Smooth muscle cell (in vitro differentiated cells): ENCODE measurements at regions not wholly inside any gene's neighbourhood (a gene's known extent, or its start where the extent isn't known, plus 50 kb on each side); places are given as distances from the start of the nearest gene placed in this dataset.

ENCODE experiments used
- DNase-seq: peaks from one replicate; lab custom pipeline; 2025; ENCODE audit not compliant: unreplicated experiment; lab: John Stamatoyannopoulos, UW
- H2AFZ ChIP-seq: fragments of 200-600 bp; sonication (generic); 2 replicates; pipeline ENCODE4 v1.6.0; 2016; ENCODE audit warnings: antibody characterized with exemption, low read depth, mild to moderate bottlenecking
- H3F3A ChIP-seq: fragments of 200-600 bp; sonication (generic); 2 replicates; pipeline ENCODE4 v1.6.0; 2017; ENCODE audit warnings: antibody characterized with exemption, low read depth
- H3K27ac ChIP-seq: fragments of 200-600 bp; sonication (generic); 2 replicates; pipeline ENCODE4 v1.5.1; 2016; ENCODE audit warnings: low read depth, mild to moderate bottlenecking
- H3K27me3 ChIP-seq: fragments of 200-600 bp; sonication (generic); 2 replicates; pipeline ENCODE4 v1.6.1; 2016; ENCODE audit warnings: low read depth, mild to moderate bottlenecking
- H3K36me3 ChIP-seq: fragments of 200-600 bp; sonication (generic); 2 replicates; pipeline ENCODE4 v1.5.1; 2016; ENCODE audit warnings: low read depth
- H3K4me1 ChIP-seq: fragments of 200-600 bp; sonication (generic); 2 replicates; pipeline ENCODE4 v1.5.1; 2016; ENCODE audit warnings: low read depth
- H3K4me2 ChIP-seq: fragments of 200-600 bp; sonication (generic); 2 replicates; pipeline ENCODE4 v1.6.0; 2016; ENCODE audit warnings: mild to moderate bottlenecking
- H3K4me3 ChIP-seq: fragments of 200-600 bp; sonication (generic); 2 replicates; pipeline ENCODE4 v1.5.1; 2016; ENCODE audit warnings: mild to moderate bottlenecking
- H3K79me2 ChIP-seq: fragments of 200-600 bp; sonication (generic); 2 replicates; pipeline ENCODE4 v1.6.0; 2016; ENCODE audit warnings: low read depth, mild to moderate bottlenecking
- H3K9ac ChIP-seq: fragments of 200-600 bp; sonication (generic); 2 replicates; pipeline ENCODE4 v1.6.0; 2016; ENCODE audit warnings: low read depth
- H3K9me3 ChIP-seq: fragments of 200-600 bp; sonication (generic); replicated peaks from 2 replicates; pipeline ENCODE4 v1.5.1; 2016; ENCODE audit warnings: low read depth
- H4K20me1 ChIP-seq: fragments of 200-600 bp; sonication (generic); 2 replicates; pipeline ENCODE4 v1.6.0; 2016; ENCODE audit warnings: low read depth
- WGBS: methylation state at CpG from one replicate; pipeline ENCODE4 v1.1.7; 2016; ENCODE audit warnings: low lambda C conversion rate; 5-methylcytosine and 5-hydroxymethylcytosine counted together
- TF ChIP-seq, protein P1 (sequence below): fragments of 200-600 bp; sonication (generic); IDR thresholded peaks from 2 replicates; pipeline ENCODE4 v1.5.1; 2017; ENCODE audit warnings: borderline replicate concordance, mild to moderate bottlenecking, antibody characterized with exemption; ENCODE audit not compliant: insufficient read depth, poor library complexity, severe bottlenecking

DNA sequence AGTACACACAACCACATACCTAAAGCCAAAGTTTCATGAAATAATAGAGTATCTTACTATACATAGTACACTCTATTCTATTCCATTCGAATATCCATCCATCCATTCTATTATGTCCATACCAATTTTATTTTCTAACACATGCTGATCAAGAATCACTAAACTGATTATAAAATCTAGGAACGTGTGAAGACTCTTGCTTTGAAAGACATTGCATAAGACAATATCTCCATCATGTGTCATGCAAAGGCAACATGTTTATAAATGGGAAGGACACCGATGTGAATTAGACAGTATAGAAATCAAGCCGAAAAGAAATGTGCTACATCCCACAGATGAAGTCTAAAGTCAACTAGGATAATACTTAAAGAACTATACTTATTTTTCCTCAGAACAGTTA, 1561.5 kb upstream of the TENM4 start:
- H3K4me1 ChIP-seq = no peaks in the 10 kb centered on the region
- TF ChIP-seq, protein P1, sequence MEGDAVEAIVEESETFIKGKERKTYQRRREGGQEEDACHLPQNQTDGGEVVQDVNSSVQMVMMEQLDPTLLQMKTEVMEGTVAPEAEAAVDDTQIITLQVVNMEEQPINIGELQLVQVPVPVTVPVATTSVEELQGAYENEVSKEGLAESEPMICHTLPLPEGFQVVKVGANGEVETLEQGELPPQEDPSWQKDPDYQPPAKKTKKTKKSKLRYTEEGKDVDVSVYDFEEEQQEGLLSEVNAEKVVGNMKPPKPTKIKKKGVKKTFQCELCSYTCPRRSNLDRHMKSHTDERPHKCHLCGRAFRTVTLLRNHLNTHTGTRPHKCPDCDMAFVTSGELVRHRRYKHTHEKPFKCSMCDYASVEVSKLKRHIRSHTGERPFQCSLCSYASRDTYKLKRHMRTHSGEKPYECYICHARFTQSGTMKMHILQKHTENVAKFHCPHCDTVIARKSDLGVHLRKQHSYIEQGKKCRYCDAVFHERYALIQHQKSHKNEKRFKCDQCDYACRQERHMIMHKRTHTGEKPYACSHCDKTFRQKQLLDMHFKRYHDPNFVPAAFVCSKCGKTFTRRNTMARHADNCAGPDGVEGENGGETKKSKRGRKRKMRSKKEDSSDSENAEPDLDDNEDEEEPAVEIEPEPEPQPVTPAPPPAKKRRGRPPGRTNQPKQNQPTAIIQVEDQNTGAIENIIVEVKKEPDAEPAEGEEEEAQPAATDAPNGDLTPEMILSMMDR = no peak
- no peak overlapping the region for H2AFZ ChIP-seq
- H3K79me2 ChIP-seq = no peaks in the 10 kb centered on the region
- H3K9me3 ChIP-seq = no peaks in the 10 kb centered on the region
- no peak overlapping the region for H3K9ac ChIP-seq
- 93% methylated on average over 4 of the region's 4 CpGs for WGBS
- H3F3A ChIP-seq = no peaks in the 10 kb centered on the region
- no peak overlapping the region for H3K27ac ChIP-seq
- H3K4me3 ChIP-seq = no peak overlapping the region
- no peaks in the 10 kb centered on the region for H4K20me1 ChIP-seq
- no peak overlapping the region for H3K4me2 ChIP-seq
- no peaks in the 10 kb centered on the region for H3K27me3 ChIP-seq
- H3K36me3 ChIP-seq = no peaks in the 10 kb centered on the region
- DNase-seq = no peak

DNA sequence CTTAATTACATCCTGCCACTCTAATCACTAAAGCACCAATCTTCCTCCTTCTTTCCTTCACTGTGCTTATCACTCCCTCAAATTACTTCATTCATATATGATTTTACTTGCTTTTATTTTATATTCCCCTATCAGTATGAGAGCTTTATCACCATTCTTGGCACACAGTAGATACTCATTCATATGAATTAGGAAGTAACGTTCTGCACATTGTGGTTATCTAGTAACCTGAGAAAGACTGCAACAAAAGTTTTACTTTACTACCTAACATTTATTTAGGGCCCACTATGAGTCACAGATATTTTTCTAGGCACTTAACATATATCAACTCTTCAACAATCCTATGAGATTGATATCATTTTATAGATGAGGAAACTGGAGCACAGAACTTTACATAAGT, 1559.9 kb upstream of the TENM4 start:
- no peak overlapping the region for H3K9ac ChIP-seq
- H2AFZ ChIP-seq = no peak overlapping the region
- H3F3A ChIP-seq = no peaks in the 10 kb centered on the region
- H3K36me3 ChIP-seq = no peaks in the 10 kb centered on the region
- H3K4me3 ChIP-seq = no peak overlapping the region
- 81% methylated on average over 1 of the region's 1 CpG for WGBS
- no peaks in the 10 kb centered on the region for H3K4me1 ChIP-seq
- TF ChIP-seq, protein P1 = no peak
- H3K9me3 ChIP-seq = no peaks in the 10 kb centered on the region
- H3K27ac ChIP-seq = no peak overlapping the region
- H3K4me2 ChIP-seq = no peak overlapping the region
- no peaks in the 10 kb centered on the region for H3K79me2 ChIP-seq
- H3K27me3 ChIP-seq = no peaks in the 10 kb centered on the region
- no peak for DNase-seq
- H4K20me1 ChIP-seq = no peaks in the 10 kb centered on the region

DNA sequence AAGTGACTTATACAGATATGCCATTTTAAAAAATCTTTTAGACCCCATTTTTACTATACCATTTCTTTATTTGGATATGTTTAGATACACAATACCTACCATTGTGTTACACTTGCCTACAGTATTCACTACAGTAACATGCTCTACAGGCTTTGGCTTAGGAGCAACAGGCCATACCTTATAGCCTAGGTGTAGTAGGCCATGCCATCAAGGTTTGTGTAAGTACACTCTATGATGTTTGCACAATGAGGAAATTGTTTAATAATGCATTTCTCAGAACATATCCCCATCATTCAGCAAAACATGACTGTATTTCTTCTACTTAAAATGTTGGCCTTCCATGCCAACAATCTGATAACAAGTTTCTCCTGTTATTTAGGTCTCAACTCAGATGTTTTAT, 1559.5 kb upstream of the TENM4 start:
- Histone ChIP-seq H3K27ac (no peak overlapping the region), H3K4me1 (no peaks in the 10 kb centered on the region), H3K36me3 (no peaks in the 10 kb centered on the region), H3F3A (no peaks in the 10 kb centered on the region), H2AFZ (no peak overlapping the region), H4K20me1 (no peaks in the 10 kb centered on the region), H3K4me3 (no peak overlapping the region), H3K9me3 (no peaks in the 10 kb centered on the region), H3K27me3 (no peaks in the 10 kb centered on the region), H3K79me2 (no peaks in the 10 kb centered on the region), H3K4me2 (no peak overlapping the region), H3K9ac (no peak overlapping the region)
- no peak for DNase-seq
- TF ChIP-seq, protein P1 = no peak

DNA sequence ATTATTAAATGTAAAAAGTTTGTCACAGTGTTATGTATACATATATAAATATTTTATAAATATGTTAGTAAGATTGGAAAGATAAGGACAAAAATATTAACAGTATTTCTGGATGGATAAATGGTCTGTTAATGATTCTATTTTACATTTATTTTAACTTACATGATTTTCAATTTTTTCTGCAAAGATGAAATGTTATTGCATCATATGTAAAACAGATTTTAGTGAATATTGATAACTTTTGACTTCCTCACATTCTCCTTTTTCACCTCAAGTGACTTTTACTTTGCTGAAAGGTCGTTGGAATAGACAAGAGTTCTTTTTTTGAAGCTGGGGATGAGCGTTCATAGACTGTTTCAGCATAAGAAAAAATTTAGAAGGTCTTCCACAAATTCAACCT, 1554.7 kb upstream of the TENM4 start:
- no peaks in the 10 kb centered on the region for H3K36me3 ChIP-seq
- TF ChIP-seq, protein P1 = no peak
- no peak overlapping the region for H3K4me3 ChIP-seq
- DNase-seq = no peak
- H3K4me2 ChIP-seq = no peak overlapping the region
- no peaks in the 10 kb centered on the region for H3K9me3 ChIP-seq
- no peaks in the 10 kb centered on the region for H3F3A ChIP-seq
- 75% methylated on average over 2 of the region's 2 CpGs for WGBS
- H2AFZ ChIP-seq = no peak overlapping the region
- H3K4me1 ChIP-seq = no peaks in the 10 kb centered on the region
- no peaks in the 10 kb centered on the region for H4K20me1 ChIP-seq
- H3K79me2 ChIP-seq = no peaks in the 10 kb centered on the region
- H3K27me3 ChIP-seq = no peaks in the 10 kb centered on the region
- H3K9ac ChIP-seq = no peak overlapping the region
- H3K27ac ChIP-seq = no peak overlapping the region
